ENCODE measurements at regions not wholly inside any gene's neighbourhood (a gene's known extent, or its start where the extent isn't known, plus 50 kb on each side); places are given as distances from the start of the nearest gene placed in this dataset.
A peak's percentile ranks its signal among the peaks of the same experiment; 100 is the strongest.
"Not testable (repeated sequence)": the region's sequence is repeated elsewhere in the genome, so short reads cannot be mapped to it uniquely, and the experiment has no call there.

GRCh38 chr2:242085941-242086621 lies 216.6 kb downstream of the RTP5 start:
- Histone ChIP-seq H3K36me3 (ENCODE audit: control insufficient read depth, insufficient read depth, low read length, severe bottlenecking) (no peaks in the 10 kb centered on the region), H3K27me3 (replicated peaks; ENCODE audit: control insufficient read depth, insufficient read depth, low read length) (peaks cover 3% of the 10 kb centered on the region), H3K4me3 (ENCODE audit: low read length) (no peak overlapping the region), H3K9me3 (ENCODE audit: control insufficient read depth, low read length) (no peaks in the 10 kb centered on the region), H3K9ac (ENCODE audit: low read length) (peak overlapping the region; percentile 12), H3K4me1 (ENCODE audit: control insufficient read depth, insufficient read depth, low read length) (peaks cover 11% of the 10 kb centered on the region)
- DNase-seq (ENCODE audit: low read depth): peak; percentile 63

GRCh38 chr2:242088044-242088443 lies 218.5 kb downstream of the RTP5 start:
- not testable (repeated sequence) for H3K27me3 ChIP-seq (replicated peaks; ENCODE audit: control insufficient read depth, insufficient read depth, low read length); H3K36me3 ChIP-seq (ENCODE audit: control insufficient read depth, insufficient read depth, low read length, severe bottlenecking); H3K9me3 ChIP-seq (ENCODE audit: control insufficient read depth, low read length)
- DNase-seq (ENCODE audit: low read depth): peak; percentile 39
- peaks cover 11% of the 10 kb centered on the region for H3K4me1 ChIP-seq (ENCODE audit: control insufficient read depth, insufficient read depth, low read length)
- peak overlapping the region; percentile 78 for H3K4me3 ChIP-seq (ENCODE audit: low read length)
- peak overlapping the region; percentile 64 for H3K9ac ChIP-seq (ENCODE audit: low read length)

DNA sequence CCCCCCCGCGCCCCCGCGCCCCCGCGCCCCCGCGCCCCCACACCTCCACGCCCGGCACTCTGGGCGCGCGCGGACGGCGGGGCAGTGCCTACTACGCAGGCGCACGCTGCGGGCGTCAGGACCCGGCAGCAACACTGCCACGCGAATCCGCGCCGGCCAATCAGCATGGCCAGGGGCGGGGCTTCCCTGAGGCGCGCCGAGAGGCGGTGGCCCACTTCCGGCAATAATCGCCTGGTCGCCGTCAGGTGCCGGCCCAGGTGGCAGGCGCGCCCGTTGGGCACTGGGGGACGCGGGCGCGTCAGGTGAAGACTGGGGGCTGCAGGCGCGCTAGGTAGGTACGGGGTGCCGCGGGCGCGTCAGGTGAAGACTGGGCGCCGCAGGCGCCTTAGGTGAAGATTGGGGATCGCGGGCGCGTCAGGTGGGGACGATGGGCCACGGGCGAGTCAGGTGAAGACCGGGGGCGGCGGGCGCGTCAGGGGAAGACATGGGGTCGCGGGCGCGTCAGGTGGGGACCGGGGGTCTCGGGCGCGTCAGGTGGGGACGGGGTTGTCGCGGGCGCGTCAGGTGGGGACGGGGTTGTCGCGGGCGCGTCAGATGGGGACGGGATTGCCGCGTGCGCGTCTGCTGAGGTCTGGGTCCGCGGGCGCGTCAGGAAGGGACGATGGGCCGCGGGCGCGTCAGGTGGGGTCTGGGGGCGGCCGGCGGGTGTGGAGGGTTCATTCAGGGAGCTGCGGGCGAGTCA lies 219.1 kb downstream of the RTP5 start:
- H3K36me3 ChIP-seq (ENCODE audit: control insufficient read depth, insufficient read depth, low read length, severe bottlenecking): no peaks in the 10 kb centered on the region
- peaks cover 11% of the 10 kb centered on the region for H3K4me1 ChIP-seq (ENCODE audit: control insufficient read depth, insufficient read depth, low read length)

DNA sequence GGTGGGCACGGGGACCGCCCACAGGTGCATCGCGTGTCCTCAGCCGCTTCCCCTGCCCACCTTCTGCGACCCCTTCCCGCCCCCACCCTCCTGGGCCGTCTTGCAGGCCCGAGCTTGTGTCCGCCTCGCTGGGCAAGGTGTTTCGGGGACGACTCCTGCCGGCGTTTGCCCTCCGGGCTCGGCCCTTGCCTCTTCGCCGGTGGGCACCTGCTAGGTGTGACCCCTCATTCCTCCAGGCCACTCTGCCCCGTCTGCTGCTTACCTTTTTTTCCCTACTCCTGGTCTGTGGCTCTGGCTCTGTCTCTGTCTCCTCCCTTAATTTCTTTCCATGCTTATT lies 219.7 kb downstream of the RTP5 start:
- Histone ChIP-seq H3K4me3 (ENCODE audit: low read length) (peak overlapping the region; percentile 89), H3K9ac (ENCODE audit: low read length) (peak overlapping the region; percentile 85), H3K4me1 (ENCODE audit: control insufficient read depth, insufficient read depth, low read length) (peaks cover 11% of the 10 kb centered on the region)
- H3K27me3 ChIP-seq (replicated peaks; ENCODE audit: control insufficient read depth, insufficient read depth, low read length); DNase-seq (ENCODE audit: low read depth); H3K9me3 ChIP-seq (ENCODE audit: control insufficient read depth, low read length); H3K36me3 ChIP-seq (ENCODE audit: control insufficient read depth, insufficient read depth, low read length, severe bottlenecking): not testable (repeated sequence)

More for the DNA sequence above, 219.1 kb downstream of the RTP5 start:
- no peaks in the 10 kb centered on the region for H3K27me3 ChIP-seq (replicated peaks; ENCODE audit: control insufficient read depth, insufficient read depth, low read length)
- H3K4me3 ChIP-seq (ENCODE audit: low read length): peak overlapping the region; percentile 89
- no peaks in the 10 kb centered on the region for H3K9me3 ChIP-seq (ENCODE audit: control insufficient read depth, low read length)
- peak; percentile 95 for DNase-seq (ENCODE audit: low read depth)
- peak overlapping the region; percentile 85 for H3K9ac ChIP-seq (ENCODE audit: low read length)

- H3K27me3 ChIP-seq (replicated peaks; ENCODE audit: control insufficient read depth, insufficient read depth, low read length); H3K4me1 ChIP-seq (ENCODE audit: control insufficient read depth, insufficient read depth, low read length); H3K36me3 ChIP-seq (ENCODE audit: control insufficient read depth, insufficient read depth, low read length, severe bottlenecking); H3K9me3 ChIP-seq (ENCODE audit: control insufficient read depth, low read length); H3K4me3 ChIP-seq (ENCODE audit: low read length); H3K9ac ChIP-seq (ENCODE audit: low read length); DNase-seq (ENCODE audit: low read depth): not testable (repeated sequence)
Measured at GRCh38 chr2:242097278-242097677, 227.7 kb downstream of the RTP5 start.

- no peaks in the 10 kb centered on the region for H3K27me3 ChIP-seq (replicated peaks; ENCODE audit: control insufficient read depth, insufficient read depth, low read length)
- peaks cover 9% of the 10 kb centered on the region for H3K36me3 ChIP-seq (ENCODE audit: control insufficient read depth, insufficient read depth, low read length, severe bottlenecking)
- no peak for DNase-seq (ENCODE audit: low read depth)
- no peak overlapping the region for H3K4me3 ChIP-seq (ENCODE audit: low read length)
- no peaks in the 10 kb centered on the region for H3K9me3 ChIP-seq (ENCODE audit: control insufficient read depth, low read length)
- H3K9ac ChIP-seq (ENCODE audit: low read length): no peak overlapping the region
- H3K4me1 ChIP-seq (ENCODE audit: control insufficient read depth, insufficient read depth, low read length): no peaks in the 10 kb centered on the region
Measured at GRCh38 chr2:242098034-242098433, 228.5 kb downstream of the RTP5 start.

GRCh38 chr2:242098445-242099128 lies 229.1 kb downstream of the RTP5 start:
- Histone ChIP-seq H3K4me1 (ENCODE audit: control insufficient read depth, insufficient read depth, low read length) (no peaks in the 10 kb centered on the region), H3K9ac (ENCODE audit: low read length) (no peak overlapping the region), H3K9me3 (ENCODE audit: control insufficient read depth, low read length) (no peaks in the 10 kb centered on the region), H3K27me3 (replicated peaks; ENCODE audit: control insufficient read depth, insufficient read depth, low read length) (no peaks in the 10 kb centered on the region), H3K4me3 (ENCODE audit: low read length) (no peak overlapping the region), H3K36me3 (ENCODE audit: control insufficient read depth, insufficient read depth, low read length, severe bottlenecking) (peaks cover 13% of the 10 kb centered on the region)
- DNase-seq (ENCODE audit: low read depth): peak; percentile 16

DNA sequence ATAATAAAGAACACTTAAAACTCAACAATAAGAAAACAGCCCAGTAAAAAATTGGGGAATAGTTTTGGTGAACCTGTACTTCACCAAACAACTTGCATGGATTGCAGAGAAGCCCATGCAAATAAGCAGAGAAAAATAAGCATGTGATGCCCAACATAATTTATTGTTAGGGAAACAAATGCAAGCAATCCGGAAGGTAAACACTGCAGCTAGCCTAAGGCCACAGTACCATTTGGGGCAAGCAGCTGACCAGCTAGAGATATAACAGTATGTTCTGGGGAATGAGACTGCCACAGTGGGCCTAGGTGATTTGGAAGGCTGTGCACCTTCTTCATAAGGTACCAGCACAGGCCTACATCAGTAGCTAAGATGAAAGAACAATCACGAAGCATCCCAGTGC lies 233.6 kb downstream of the RTP5 start:
- H3K9ac ChIP-seq (ENCODE audit: low read length); DNase-seq (ENCODE audit: low read depth); H3K27me3 ChIP-seq (replicated peaks; ENCODE audit: control insufficient read depth, insufficient read depth, low read length); H3K4me1 ChIP-seq (ENCODE audit: control insufficient read depth, insufficient read depth, low read length); H3K9me3 ChIP-seq (ENCODE audit: control insufficient read depth, low read length); H3K4me3 ChIP-seq (ENCODE audit: low read length): not testable (repeated sequence)
- peaks cover 12% of the 10 kb centered on the region for H3K36me3 ChIP-seq (ENCODE audit: control insufficient read depth, insufficient read depth, low read length, severe bottlenecking)

- H3K36me3 ChIP-seq (ENCODE audit: control insufficient read depth, insufficient read depth, low read length, severe bottlenecking): peaks cover 12% of the 10 kb centered on the region
- H3K9me3 ChIP-seq (ENCODE audit: control insufficient read depth, low read length); DNase-seq (ENCODE audit: low read depth); H3K4me3 ChIP-seq (ENCODE audit: low read length); H3K4me1 ChIP-seq (ENCODE audit: control insufficient read depth, insufficient read depth, low read length); H3K9ac ChIP-seq (ENCODE audit: low read length); H3K27me3 ChIP-seq (replicated peaks; ENCODE audit: control insufficient read depth, insufficient read depth, low read length): not testable (repeated sequence)
Measured at GRCh38 chr2:242104202-242104956, 234.8 kb downstream of the RTP5 start.

DNA sequence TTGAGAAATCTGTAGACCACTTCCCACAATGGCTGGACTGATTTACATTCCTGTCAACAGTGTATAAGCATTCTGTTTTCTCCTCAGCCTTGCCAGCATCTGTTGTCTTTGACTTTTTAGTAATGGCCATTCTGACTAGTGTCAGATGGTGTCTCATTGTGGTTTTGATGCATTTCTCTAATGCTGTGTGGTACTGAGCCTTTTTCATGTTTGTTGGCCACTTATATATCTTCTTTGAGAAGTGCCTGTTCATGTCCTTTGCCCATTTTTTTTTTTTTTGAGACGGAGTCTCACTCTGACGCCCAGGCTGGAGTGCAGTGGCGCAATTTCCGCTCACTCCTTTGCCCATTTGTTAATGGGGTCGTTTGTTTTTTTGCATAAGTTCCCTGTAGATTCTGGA lies 237.5 kb downstream of the RTP5 start:
- not testable (repeated sequence) for H3K4me3 ChIP-seq (ENCODE audit: low read length); H3K9ac ChIP-seq (ENCODE audit: low read length); DNase-seq (ENCODE audit: low read depth); H3K27me3 ChIP-seq (replicated peaks; ENCODE audit: control insufficient read depth, insufficient read depth, low read length); H3K36me3 ChIP-seq (ENCODE audit: control insufficient read depth, insufficient read depth, low read length, severe bottlenecking); H3K4me1 ChIP-seq (ENCODE audit: control insufficient read depth, insufficient read depth, low read length); H3K9me3 ChIP-seq (ENCODE audit: control insufficient read depth, low read length)

Data from adipocyte (in vitro differentiated cells).